SKM-1 treated with dmso at 0.1 percent for 144 hours (cell line): ENCODE measurements at regions not wholly inside any gene's neighbourhood (a gene's known extent, or its start where the extent isn't known, plus 50 kb on each side); places are given as distances from the start of the nearest gene placed in this dataset.
"Not testable (repeated sequence)": the region's sequence is repeated elsewhere in the genome, so short reads cannot be mapped to it uniquely, and the experiment has no call there.

Source experiments
- DNase-seq: peaks from one replicate; lab custom pipeline; 2025; ENCODE audit not compliant: unreplicated experiment; lab: John Stamatoyannopoulos, UW

DNA sequence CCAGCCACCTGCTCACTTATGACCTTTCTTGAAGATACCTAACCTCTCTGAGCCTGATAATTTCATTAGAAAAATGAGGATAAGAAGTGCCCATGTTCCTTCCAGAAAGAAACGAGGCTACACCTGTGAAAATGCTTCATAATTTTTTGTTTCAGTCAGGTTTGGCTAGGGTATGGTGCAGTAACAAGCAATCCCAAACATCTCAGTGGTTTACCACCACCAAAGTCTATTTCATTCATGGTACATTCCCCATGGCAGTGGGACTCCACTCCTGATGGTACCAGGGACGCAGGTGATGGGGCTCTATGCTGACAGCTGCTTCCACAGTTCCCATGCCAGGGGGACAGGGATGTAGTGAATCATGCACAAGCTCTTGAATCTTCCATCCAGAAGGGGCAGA lies 147.6 kb upstream of the CES5A start:
- DNase-seq, result no peak

GRCh38 chr16:56019274-56019673 lies 144.1 kb upstream of the CES5A start:
- DNase-seq, result no peak

- DNase-seq, result no peak
These were observed 138.9 kb upstream of the CES5A start for GRCh38 chr16:56013962-56014552.

- no peak for DNase-seq
These were observed 137.3 kb upstream of the CES5A start for GRCh38 chr16:56012482-56012811.

- DNase-seq, result no peak
These were observed 136.8 kb upstream of the CES5A start for GRCh38 chr16:56011808-56012481.

- DNase-seq, result no peak
These were observed 130.8 kb upstream of the CES5A start for GRCh38 chr16:56005958-56006357.

- no peak for DNase-seq
These were observed 124.5 kb upstream of the CES5A start for GRCh38 chr16:55999683-56000082.

- DNase-seq, result no peak
These were observed 117.9 kb upstream of the CES5A start for GRCh38 chr16:55993088-55993487.

DNA sequence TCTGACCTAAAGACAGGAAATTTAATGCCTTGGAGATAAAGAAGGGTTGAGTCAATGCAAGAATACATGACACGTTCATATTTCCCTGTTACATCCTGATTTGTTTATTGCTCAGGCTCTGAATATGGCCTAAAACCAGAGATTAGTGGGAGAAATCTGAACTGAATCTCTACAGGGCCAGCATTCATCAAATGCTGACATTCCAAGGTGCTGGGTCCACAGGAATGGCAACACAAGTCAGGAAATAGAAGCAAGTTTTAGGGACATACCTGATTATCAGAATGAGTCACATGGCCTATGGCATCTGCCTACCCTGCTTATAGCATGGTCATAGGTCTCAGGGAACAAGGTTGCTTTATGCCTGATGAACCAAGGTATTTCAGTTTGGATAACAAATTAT lies 117.4 kb upstream of the CES5A start:
- DNase-seq, result no peak

DNA sequence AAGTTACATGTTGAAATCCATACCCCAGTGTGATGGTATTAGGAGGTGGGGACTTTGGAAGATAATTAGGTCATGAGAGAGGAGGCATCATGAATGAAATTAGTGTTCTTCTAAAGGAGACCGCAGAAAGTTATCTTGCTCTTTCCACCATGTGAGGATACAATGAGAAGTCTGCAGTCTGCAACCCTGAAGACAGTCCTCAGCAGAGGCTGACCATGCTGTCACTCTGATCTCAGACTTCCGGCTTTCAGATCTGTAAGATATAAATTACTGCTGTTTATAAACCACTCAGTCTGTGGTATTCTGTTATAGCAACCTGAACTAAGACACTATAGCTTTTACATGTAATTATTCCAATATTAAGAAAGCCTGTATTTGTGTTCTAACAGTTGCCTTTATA lies 116.7 kb upstream of the CES5A start:
- DNase-seq, result no peak

- DNase-seq, result no peak
These were observed 114.4 kb upstream of the CES5A start for GRCh38 chr16:55989569-55989907.

DNA sequence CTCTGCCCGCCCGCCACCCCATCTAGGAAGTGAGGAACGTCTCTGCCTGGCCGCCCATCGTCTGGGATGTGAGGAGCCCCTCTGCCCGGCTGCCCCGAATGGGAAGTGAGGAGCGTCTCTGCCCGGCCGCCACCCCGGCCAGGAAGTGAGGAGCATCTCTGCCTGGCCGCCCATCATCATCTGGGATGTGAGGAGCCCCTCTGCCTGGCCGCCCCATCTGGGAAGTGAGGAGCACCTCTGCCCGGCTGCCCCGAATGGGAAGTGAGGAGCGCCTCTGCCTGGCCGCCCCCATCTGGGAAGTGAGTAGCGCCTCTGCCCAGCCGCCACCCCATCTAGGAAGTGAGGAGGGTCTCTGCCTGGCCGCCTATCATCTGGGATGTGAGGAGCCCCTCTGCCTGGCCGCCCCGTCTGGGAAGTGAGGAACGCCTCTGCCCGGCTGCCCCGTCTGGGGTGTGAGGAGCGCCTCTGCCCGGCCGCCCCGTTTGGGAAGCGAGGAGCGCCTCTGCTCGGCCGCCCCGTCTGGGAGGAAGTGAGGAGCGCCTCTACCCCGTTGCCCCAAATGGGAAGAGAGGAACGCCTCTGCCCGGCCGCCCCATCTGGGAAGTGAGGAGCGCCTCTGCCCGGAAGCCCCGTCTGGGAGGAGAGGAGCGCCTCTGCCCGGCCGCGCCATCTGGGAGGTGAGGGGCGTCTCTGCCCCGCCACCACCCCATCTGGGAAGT lies 113.8 kb upstream of the CES5A start:
- not testable (repeated sequence) for DNase-seq

- DNase-seq, result no peak
These were observed 112.8 kb upstream of the CES5A start for GRCh38 chr16:55988013-55988412.

DNA sequence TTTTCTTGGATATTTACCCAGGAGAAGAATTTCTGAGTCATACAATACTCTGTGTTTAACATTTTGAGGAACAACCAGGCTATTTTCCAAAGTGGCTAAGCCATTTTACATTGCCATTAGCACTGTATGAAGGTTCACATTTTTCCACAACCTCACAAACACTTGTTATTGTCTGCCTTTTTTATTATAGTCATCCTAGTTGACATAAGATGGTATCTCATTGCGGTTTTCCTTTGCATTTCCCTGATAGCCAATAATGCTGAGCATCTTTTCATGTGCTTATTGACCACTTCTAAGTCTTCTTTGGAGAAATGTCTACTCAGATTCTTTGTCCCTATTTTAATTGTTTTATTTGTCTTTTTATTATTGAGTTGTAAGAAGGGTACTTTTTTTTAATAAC lies 107.4 kb upstream of the CES5A start:
- no peak for DNase-seq

GRCh38 chr16:55981557-55981956 lies 106.4 kb upstream of the CES5A start:
- no peak for DNase-seq

- no peak for DNase-seq
These were observed 101.6 kb upstream of the CES5A start for GRCh38 chr16:55976815-55977214.

DNA sequence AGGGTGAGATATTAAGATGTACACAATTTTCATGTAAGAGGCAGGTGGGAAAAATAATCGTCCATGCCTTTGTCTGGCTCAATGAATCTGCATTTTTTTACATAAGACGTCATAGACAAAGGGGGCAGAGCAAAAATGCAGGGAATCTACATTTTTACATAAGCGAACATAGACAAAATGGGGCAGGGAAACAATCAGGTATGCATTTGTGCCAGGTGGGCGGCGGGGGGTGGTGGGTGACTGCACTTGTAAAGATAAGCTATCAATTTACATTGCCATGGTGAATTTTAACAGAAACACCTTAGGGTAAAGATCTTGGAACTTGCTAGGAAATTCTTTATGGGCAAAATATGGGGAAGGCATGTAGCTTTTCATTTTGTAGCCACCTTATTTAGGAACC lies 96.3 kb upstream of the CES5A start:
- no peak for DNase-seq

DNA sequence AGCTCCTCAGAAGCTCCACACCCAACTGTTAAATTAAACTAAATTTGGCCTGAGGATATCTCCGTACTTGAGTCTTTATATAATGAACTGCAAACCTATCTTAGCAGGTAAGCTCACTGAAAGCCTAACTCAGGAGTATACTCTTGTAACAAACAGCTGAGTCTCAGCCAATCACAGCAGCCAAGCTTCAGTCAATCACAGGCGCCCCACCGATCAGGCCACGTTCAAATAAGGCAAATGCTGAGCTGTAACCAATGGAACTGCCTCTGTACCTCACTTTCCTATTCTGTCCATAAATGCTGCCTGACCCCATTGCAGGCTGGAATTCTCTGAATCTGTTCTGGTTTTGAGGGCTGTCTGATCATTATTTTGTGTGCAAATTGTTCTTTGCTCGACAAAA lies 93.0 kb upstream of the CES5A start:
- DNase-seq, result no peak

DNA sequence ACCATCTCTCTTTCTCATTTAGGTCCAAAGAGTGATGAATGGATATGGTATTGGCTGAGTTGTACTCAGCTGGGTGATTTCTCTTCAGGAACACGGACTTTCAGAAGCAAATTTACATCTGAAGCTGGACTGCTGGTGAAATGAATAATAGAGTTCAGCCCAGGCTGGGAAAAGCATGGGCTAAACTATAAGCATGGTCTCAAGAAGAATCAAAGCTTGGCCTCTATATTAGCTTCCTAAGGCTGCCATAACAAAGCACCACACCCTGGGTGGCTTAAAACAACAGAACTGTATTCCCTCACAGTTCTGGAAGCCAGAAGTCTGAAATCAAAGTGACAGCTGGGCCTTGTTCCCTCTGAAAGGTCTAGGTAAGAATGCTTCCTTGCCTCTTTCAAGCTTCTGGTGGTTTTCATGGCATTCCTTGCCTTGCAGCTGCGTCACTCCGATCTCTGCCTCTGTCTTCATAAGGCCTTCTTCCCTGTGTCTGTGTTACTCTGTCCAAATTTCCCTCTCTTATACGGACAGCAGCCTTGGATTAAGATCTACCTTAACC lies 89.8 kb upstream of the CES5A start:
- no peak for DNase-seq

- DNase-seq, result no peak
These were observed 80.7 kb upstream of the CES5A start for GRCh38 chr16:55955845-55956244.

- no peak for DNase-seq
These were observed 80.3 kb upstream of the CES5A start for GRCh38 chr16:55955424-55955823.

- DNase-seq, result no peak
These were observed 79.7 kb upstream of the CES5A start for GRCh38 chr16:55954906-55955305.
